Tongue (tissue), 1 donor: ENCODE measurements at regions not wholly inside any gene's neighbourhood (a gene's known extent, or its start where the extent isn't known, plus 50 kb on each side); places are given as distances from the start of the nearest gene placed in this dataset.

Experiments
- DNase-seq: peaks from one replicate; pipeline ENCODE4 v3.0.0-alpha.2; 2015

GRCh38 chr2:226620176-226620575 is 179.4 kb downstream of the IRS1 start:
- no peak for DNase-seq

GRCh38 chr2:226619707-226620106 is 179.9 kb downstream of the IRS1 start:
- DNase-seq = no peak

- peak; percentile 74 for DNase-seq
Measured at GRCh38 chr2:226618875-226619605, 180.6 kb downstream of the IRS1 start.

- no peak for DNase-seq
Measured at GRCh38 chr2:226618544-226618874, 181.1 kb downstream of the IRS1 start.

- DNase-seq = no peak
Measured at GRCh38 chr2:226615891-226616290, 183.7 kb downstream of the IRS1 start.

- DNase-seq = no peak
Measured at GRCh38 chr2:226611944-226612318, 187.7 kb downstream of the IRS1 start.

- no peak for DNase-seq
Measured at GRCh38 chr2:226611196-226611943, 188.2 kb downstream of the IRS1 start.

- DNase-seq = peak; percentile 72
Measured at GRCh38 chr2:226609366-226609765, 190.3 kb downstream of the IRS1 start.

- no peak for DNase-seq
Measured at GRCh38 chr2:226608451-226608850, 191.2 kb downstream of the IRS1 start.

GRCh38 chr2:226607379-226607778 is 192.2 kb downstream of the IRS1 start:
- DNase-seq = no peak

GRCh38 chr2:226605642-226606041 is 194.0 kb downstream of the IRS1 start:
- DNase-seq = no peak

- DNase-seq = no peak
Measured at GRCh38 chr2:226603606-226604005, 196.0 kb downstream of the IRS1 start.

GRCh38 chr2:226601881-226602662 is 197.5 kb downstream of the IRS1 start:
- DNase-seq = no peak

GRCh38 chr2:226600802-226601201 is 198.8 kb downstream of the IRS1 start:
- DNase-seq = no peak

- DNase-seq = no peak
Measured at GRCh38 chr2:226600184-226600583, 199.4 kb downstream of the IRS1 start.

GRCh38 chr2:226589043-226589442 is 210.6 kb downstream of the IRS1 start:
- DNase-seq = no peak

- no peak for DNase-seq
Measured at GRCh38 chr2:226585130-226585561, 214.5 kb downstream of the IRS1 start.

- no peak for DNase-seq
Measured at GRCh38 chr2:226584518-226585055, 215.0 kb downstream of the IRS1 start.

- DNase-seq = no peak
Measured at GRCh38 chr2:226583715-226584114, 215.9 kb downstream of the IRS1 start.

- no peak for DNase-seq
Measured at GRCh38 chr2:226581661-226582060, 218.0 kb downstream of the IRS1 start.

- DNase-seq = no peak
Measured at GRCh38 chr2:226581004-226581403, 218.6 kb downstream of the IRS1 start.

- no peak for DNase-seq
Measured at GRCh38 chr2:226580403-226580802, 219.2 kb downstream of the IRS1 start.

GRCh38 chr2:226579519-226579918 is 220.1 kb downstream of the IRS1 start:
- no peak for DNase-seq
